ENCODE measurements at regions not wholly inside any gene's neighbourhood (a gene's known extent, or its start where the extent isn't known, plus 50 kb on each side); places are given as distances from the start of the nearest gene placed in this dataset.

GRCh38 chr2:121075641-121076497 is 209.1 kb downstream of the TFCP2L1 start:
- no peak for DNase-seq
- peaks cover 2% of the 10 kb centered on the region for H3K4me1 Mint-ChIP-seq
- peaks cover 23% of the 10 kb centered on the region for H3K27me3 Mint-ChIP-seq
- intact Hi-C loops (cut with micrococcal nuclease), result no loop called here
- H3K4me3 Mint-ChIP-seq, result no peak overlapping the region
- no peaks in the 10 kb centered on the region for H3K36me3 Mint-ChIP-seq (ENCODE audit: low read depth)
- H3K9me3 Mint-ChIP-seq, result no peaks in the 10 kb centered on the region
- H3K27ac Mint-ChIP-seq, result no peak overlapping the region

- Mint-ChIP-seq H3K4me3 (no peak overlapping the region), H3K36me3 (ENCODE audit: low read depth) (no peaks in the 10 kb centered on the region), H3K27me3 (peaks cover 23% of the 10 kb centered on the region), H3K4me1 (peaks cover 2% of the 10 kb centered on the region), H3K9me3 (no peaks in the 10 kb centered on the region), H3K27ac (no peak overlapping the region)
- DNase-seq, result no peak
- intact Hi-C loops (cut with micrococcal nuclease), result no loop called here
Measured at GRCh38 chr2:121076498-121076820, 208.5 kb downstream of the TFCP2L1 start.

GRCh38 chr2:121076885-121077549 is 208.0 kb downstream of the TFCP2L1 start:
- Mint-ChIP-seq H3K27ac (no peak overlapping the region), H3K27me3 (peaks cover 23% of the 10 kb centered on the region), H3K4me1 (peaks cover 2% of the 10 kb centered on the region), H3K4me3 (no peak overlapping the region), H3K9me3 (no peaks in the 10 kb centered on the region), H3K36me3 (ENCODE audit: low read depth) (no peaks in the 10 kb centered on the region)
- intact Hi-C loops (cut with micrococcal nuclease), result no loop called here
- DNase-seq, result peak; percentile 92

- H3K4me1 Mint-ChIP-seq, result peaks cover 2% of the 10 kb centered on the region
- intact Hi-C loops (cut with micrococcal nuclease), result no loop called here
- H3K27me3 Mint-ChIP-seq, result peaks cover 23% of the 10 kb centered on the region
- H3K4me3 Mint-ChIP-seq, result no peak overlapping the region
- no peaks in the 10 kb centered on the region for H3K36me3 Mint-ChIP-seq (ENCODE audit: low read depth)
- H3K9me3 Mint-ChIP-seq, result no peaks in the 10 kb centered on the region
- DNase-seq, result no peak
- H3K27ac Mint-ChIP-seq, result no peak overlapping the region
Measured at GRCh38 chr2:121078899-121079298, 206.1 kb downstream of the TFCP2L1 start.

- no peak overlapping the region for H3K4me3 Mint-ChIP-seq
- no peaks in the 10 kb centered on the region for H3K36me3 Mint-ChIP-seq (ENCODE audit: low read depth)
- no peaks in the 10 kb centered on the region for H3K9me3 Mint-ChIP-seq
- peak; percentile 84 for DNase-seq
- H3K27me3 Mint-ChIP-seq, result peaks cover 15% of the 10 kb centered on the region
- peaks cover 2% of the 10 kb centered on the region for H3K4me1 Mint-ChIP-seq
- intact Hi-C loops (cut with micrococcal nuclease), result loop anchor here (1.0 to 10.0 kb wide), 3 partner anchors 275 to 635 kb away; no protein-coding TSS in a partner anchor
- H3K27ac Mint-ChIP-seq, result no peak overlapping the region
Measured at GRCh38 chr2:121080013-121080772, 204.8 kb downstream of the TFCP2L1 start.

GRCh38 chr2:121081701-121082100 is 203.3 kb downstream of the TFCP2L1 start:
- Mint-ChIP-seq H3K27me3 (peaks cover 4% of the 10 kb centered on the region), H3K4me1 (peaks cover 2% of the 10 kb centered on the region), H3K9me3 (no peaks in the 10 kb centered on the region), H3K36me3 (ENCODE audit: low read depth) (no peaks in the 10 kb centered on the region), H3K27ac (no peak overlapping the region), H3K4me3 (no peak overlapping the region)
- intact Hi-C loops (cut with micrococcal nuclease), result loop anchor here (10.0 kb wide), 2 partner anchors 273 to 633 kb away; no protein-coding TSS in a partner anchor
- no peak for DNase-seq

- no peaks in the 10 kb centered on the region for H3K36me3 Mint-ChIP-seq (ENCODE audit: low read depth)
- no peaks in the 10 kb centered on the region for H3K4me1 Mint-ChIP-seq
- intact Hi-C loops (cut with micrococcal nuclease), result loop anchor here (10.0 kb wide), 2 partner anchors 273 to 633 kb away; no protein-coding TSS in a partner anchor
- H3K27ac Mint-ChIP-seq, result no peak overlapping the region
- no peaks in the 10 kb centered on the region for H3K9me3 Mint-ChIP-seq
- H3K4me3 Mint-ChIP-seq, result no peak overlapping the region
- no peak for DNase-seq
- peaks cover 2% of the 10 kb centered on the region for H3K27me3 Mint-ChIP-seq
Measured at GRCh38 chr2:121082191-121082590, 202.8 kb downstream of the TFCP2L1 start.

GRCh38 chr2:121084130-121084680 is 200.8 kb downstream of the TFCP2L1 start:
- H3K4me3 Mint-ChIP-seq, result no peak overlapping the region
- intact Hi-C loops (cut with micrococcal nuclease), result loop anchor here (10.0 kb wide), 2 partner anchors 271 to 631 kb away; no protein-coding TSS in a partner anchor
- no peak overlapping the region for H3K27ac Mint-ChIP-seq
- peaks cover 2% of the 10 kb centered on the region for H3K27me3 Mint-ChIP-seq
- H3K4me1 Mint-ChIP-seq, result no peaks in the 10 kb centered on the region
- H3K36me3 Mint-ChIP-seq (ENCODE audit: low read depth), result no peaks in the 10 kb centered on the region
- DNase-seq, result no peak
- no peaks in the 10 kb centered on the region for H3K9me3 Mint-ChIP-seq

- intact Hi-C loops (cut with micrococcal nuclease), result loop anchor here (10.0 kb wide), 2 partner anchors 269 to 629 kb away; no protein-coding TSS in a partner anchor
- no peaks in the 10 kb centered on the region for H3K36me3 Mint-ChIP-seq (ENCODE audit: low read depth)
- H3K4me1 Mint-ChIP-seq, result no peaks in the 10 kb centered on the region
- H3K27ac Mint-ChIP-seq, result no peak overlapping the region
- H3K27me3 Mint-ChIP-seq, result no peaks in the 10 kb centered on the region
- H3K4me3 Mint-ChIP-seq, result no peak overlapping the region
- H3K9me3 Mint-ChIP-seq, result no peaks in the 10 kb centered on the region
- DNase-seq, result no peak
Measured at GRCh38 chr2:121085801-121086200, 199.2 kb downstream of the TFCP2L1 start.

- intact Hi-C loops (cut with micrococcal nuclease), result loop anchor here (10.0 kb wide), 2 partner anchors 268 to 628 kb away; no protein-coding TSS in a partner anchor
- no peak for DNase-seq
- Mint-ChIP-seq H3K4me1 (no peaks in the 10 kb centered on the region), H3K27me3 (no peaks in the 10 kb centered on the region), H3K27ac (no peak overlapping the region), H3K9me3 (no peaks in the 10 kb centered on the region), H3K36me3 (ENCODE audit: low read depth) (no peaks in the 10 kb centered on the region), H3K4me3 (no peak overlapping the region)
Measured at GRCh38 chr2:121086450-121086849, 198.6 kb downstream of the TFCP2L1 start.

GRCh38 chr2:121087117-121087516 is 197.9 kb downstream of the TFCP2L1 start:
- Mint-ChIP-seq H3K27ac (no peak overlapping the region), H3K4me3 (no peak overlapping the region), H3K27me3 (no peaks in the 10 kb centered on the region), H3K36me3 (ENCODE audit: low read depth) (no peaks in the 10 kb centered on the region), H3K9me3 (no peaks in the 10 kb centered on the region), H3K4me1 (no peaks in the 10 kb centered on the region)
- no peak for DNase-seq
- intact Hi-C loops (cut with micrococcal nuclease), result loop anchor here (10.0 kb wide), 2 partner anchors 268 to 628 kb away; no protein-coding TSS in a partner anchor

GRCh38 chr2:121088251-121089165 is 196.5 kb downstream of the TFCP2L1 start:
- Mint-ChIP-seq H3K27me3 (no peaks in the 10 kb centered on the region), H3K36me3 (ENCODE audit: low read depth) (no peaks in the 10 kb centered on the region), H3K4me3 (no peak overlapping the region), H3K9me3 (no peaks in the 10 kb centered on the region), H3K4me1 (no peaks in the 10 kb centered on the region), H3K27ac (no peak overlapping the region)
- no peak for DNase-seq
- intact Hi-C loops (cut with micrococcal nuclease), result loop anchor here (10.0 kb wide), 2 partner anchors 266 to 626 kb away; no protein-coding TSS in a partner anchor

- H3K27me3 Mint-ChIP-seq, result no peaks in the 10 kb centered on the region
- intact Hi-C loops (cut with micrococcal nuclease), result loop anchor here (10.0 kb wide), 2 partner anchors 266 to 626 kb away; no protein-coding TSS in a partner anchor
- H3K4me3 Mint-ChIP-seq, result no peak overlapping the region
- no peaks in the 10 kb centered on the region for H3K4me1 Mint-ChIP-seq
- no peaks in the 10 kb centered on the region for H3K9me3 Mint-ChIP-seq
- no peaks in the 10 kb centered on the region for H3K36me3 Mint-ChIP-seq (ENCODE audit: low read depth)
- no peak overlapping the region for H3K27ac Mint-ChIP-seq
- DNase-seq, result no peak
Measured at GRCh38 chr2:121089166-121089510, 195.9 kb downstream of the TFCP2L1 start.

All from activated CD4-positive, alpha-beta T cell treated with anti-CD3 and anti-CD28 coated beads, Interleukin-2, amount 10 ng/mL, durations not matched to agents 24 days and 14 days (primary cell).